CD14-positive monocyte (primary cell): ENCODE measurements at regions not wholly inside any gene's neighbourhood (a gene's known extent, or its start where the extent isn't known, plus 50 kb on each side); places are given as distances from the start of the nearest gene placed in this dataset.

Experiments used
- DNase-seq, 3 donors: peaks; one replicate each; pipeline ENCODE4 v3.0.0-alpha.2; 2011 to 2022
- H2AFZ ChIP-seq: 2 replicates; pipeline ENCODE4 v1.6.0; 2012; ENCODE audit warnings: mild to moderate bottlenecking, low read depth, low read length, inconsistent platforms; ENCODE audit not compliant: insufficient read depth, poor library complexity, severe bottlenecking
- H3K27ac ChIP-seq, 2 donors: 1 replicate in 1 of 2; 2 replicates in 1 of 2; pipeline ENCODE4 v1.5.1; 2012 to 2013; ENCODE audit warnings: low read length in 2 of 2, control low read depth in 1 of 2, inconsistent platforms in 1 of 2, low read depth in 1 of 2, mild to moderate bottlenecking in 1 of 2
- H3K27me3 ChIP-seq, 2 donors: one replicate each; pipeline versions ENCODE4 v1.6.0 to v1.6.1; 2011 to 2013; ENCODE audit warnings: low read length in 2 of 2; ENCODE audit not compliant: control insufficient read depth in 2 of 2, insufficient read depth in 2 of 2
- H3K36me3 ChIP-seq, 2 donors: replicated peaks in 1 of 2; 1 replicate in 1 of 2; 2 replicates in 1 of 2; pipeline versions ENCODE4 v1.5.1 to v1.6.1; 2012 to 2013; ENCODE audit warnings: low read length in 2 of 2, control low read depth in 1 of 2, inconsistent platforms in 1 of 2, mild to moderate bottlenecking in 1 of 2; ENCODE audit not compliant: insufficient read depth in 2 of 2, control insufficient read depth in 1 of 2
- H3K4me1 ChIP-seq, 2 donors: 1 replicate in 1 of 2; 2 replicates in 1 of 2; pipeline versions ENCODE4 v1.5.1 to v1.6.1; 2012 to 2013; ENCODE audit warnings: low read length in 2 of 2, control low read depth in 1 of 2, inconsistent platforms in 1 of 2, mild to moderate bottlenecking in 1 of 2, moderate library complexity in 1 of 2; ENCODE audit not compliant: insufficient read depth in 2 of 2, control insufficient read depth in 1 of 2
- H3K4me2 ChIP-seq: replicated peaks from 2 replicates; pipeline ENCODE3; 2012; ENCODE audit warnings: low read length, moderate library complexity, mild to moderate bottlenecking; ENCODE audit not compliant: poor library complexity, severe bottlenecking; ENCODE audit errors: extremely low read depth
- H3K4me3 ChIP-seq, 3 experiments: fragments of 200-600 bp in 1 of 3; sonication (generic) in 1 of 3; replicated peaks in 1 of 3; 1 replicate in 2 of 3; 2 replicates in 1 of 3; pipeline ENCODE4 v1.5.1; 2011 to 2013; ENCODE audit warnings: low read length in 3 of 3, mild to moderate bottlenecking in 3 of 3, control low read depth in 2 of 3, low read depth in 2 of 3, inconsistent platforms in 1 of 3, moderate library complexity in 1 of 3
- H3K79me2 ChIP-seq: 2 replicates; pipeline ENCODE4 v1.6.0; 2012; ENCODE audit warnings: mild to moderate bottlenecking, control low read depth, inconsistent platforms, low read length, moderate library complexity; ENCODE audit not compliant: insufficient read depth
- H3K9ac ChIP-seq: 2 replicates; pipeline ENCODE4 v1.6.0; 2017; ENCODE audit warnings: low read length, mild to moderate bottlenecking; ENCODE audit not compliant: insufficient read depth, poor library complexity, severe bottlenecking
- H3K9me3 ChIP-seq, 2 donors: replicated peaks in 1 of 2; 1 replicate in 1 of 2; 2 replicates in 1 of 2; pipeline versions ENCODE4 v1.5.1 to v1.6.1; 2012 to 2013; ENCODE audit warnings: low read length in 2 of 2, control low read depth in 1 of 2; ENCODE audit not compliant: control insufficient read depth in 1 of 2, insufficient read depth in 1 of 2
- H4K20me1 ChIP-seq: 2 replicates; pipeline ENCODE4 v1.6.0; 2012; ENCODE audit warnings: mild to moderate bottlenecking, low read length, control low read depth, moderate library complexity; ENCODE audit not compliant: insufficient read depth
- H3K27ac Mint-ChIP-seq, 7 donors: one replicate each; pipeline ENCODE4 v1.8.0; 2020; ENCODE audit warnings: mild to moderate bottlenecking in 7 of 7, mixed read lengths in 7 of 7, moderate library complexity in 6 of 7, inconsistent platforms in 2 of 7
- H3K27me3 Mint-ChIP-seq, 3 donors: one replicate each; pipeline ENCODE4 v1.8.0; 2021 to 2022; ENCODE audit warnings: low read depth in 3 of 3, mild to moderate bottlenecking in 3 of 3, mixed read lengths in 3 of 3, moderate library complexity in 3 of 3, inconsistent platforms in 1 of 3
- H3K36me3 Mint-ChIP-seq, 2 donors: one replicate each; pipeline ENCODE4 v1.8.0; 2020; ENCODE audit warnings: mixed read lengths in 2 of 2, inconsistent platforms in 1 of 2, mild to moderate bottlenecking in 1 of 2
- H3K4me1 Mint-ChIP-seq: one replicate; pipeline ENCODE4 v1.8.0; 2020; ENCODE audit warnings: mild to moderate bottlenecking, mixed read lengths
- H3K4me3 Mint-ChIP-seq, 2 donors: one replicate each; pipeline ENCODE4 v1.8.0; 2020; ENCODE audit warnings: mild to moderate bottlenecking in 2 of 2, mixed read lengths in 2 of 2, moderate library complexity in 1 of 2
- H3K9me3 Mint-ChIP-seq, 7 donors: one replicate each; pipeline ENCODE4 v1.8.0; 2020 to 2022; ENCODE audit warnings: mixed read lengths in 7 of 7, mild to moderate bottlenecking in 6 of 7, moderate library complexity in 6 of 7, inconsistent platforms in 2 of 7
- CTCF ChIP-seq: fragments of 200-600 bp; IDR thresholded peaks from one replicate; pipeline ENCODE4 v1.8.0; 2022; ENCODE audit warnings: antibody characterized with exemption, mild to moderate bottlenecking
- whole genome bisulfite sequencing: methylation state at CpG from one replicate; pipeline ENCODE4 v1.1.5; 2013; ENCODE audit warnings: missing lambda C conversion rate; ENCODE audit not compliant: insufficient coverage; 5-methylcytosine and 5-hydroxymethylcytosine counted together
- intact Hi-C, 2 donors: fragments of 100-400 bp; cut with micrococcal nuclease; formaldehyde crosslinking; loops; one replicate each; pipeline versions ENCODE4 v1.15.0 to v1.15.1; 2023

- no CpG with 5 or more reads among the region's 3 CpGs for WGBS
- H3K4me2 ChIP-seq, result no peak overlapping the region
- no peaks in the 10 kb centered on the region for H3K36me3 Mint-ChIP-seq
These were observed 329.7 kb upstream of the NECTIN3 start for GRCh38 chr3:110741891-110742290.

GRCh38 chr3:110743202-110743601 lies 328.4 kb upstream of the NECTIN3 start:
- TF ChIP-seq CTCF, result no peak
- Histone ChIP-seq H3K27me3 (no peaks in the 10 kb centered on the region), H2AFZ (no peak overlapping the region), H3K9me3 (no peaks in the 10 kb centered on the region), H3K4me1 (no peaks in the 10 kb centered on the region), H3K27ac (no peak overlapping the region), H4K20me1 (no peaks in the 10 kb centered on the region), H3K36me3 (no peaks in the 10 kb centered on the region), H3K4me3 (no peak overlapping the region), H3K9ac (no peak overlapping the region), H3K79me2 (no peaks in the 10 kb centered on the region), H3K4me2 (no peak overlapping the region)
- Mint-ChIP-seq H3K4me1 (no peaks in the 10 kb centered on the region), H3K36me3 (no peaks in the 10 kb centered on the region), H3K27me3 (peaks cover 0 to 2% (median 0%) of the 10 kb centered on the region in 3 donors), H3K27ac (no peak overlapping the region), H3K4me3 (no peak overlapping the region), H3K9me3 (peaks cover 0 to 4% (median 0%) of the 10 kb centered on the region in 7 donors)
- DNase-seq, result no peak
- no CpG with 5 or more reads among the region's 1 CpG for WGBS
- intact Hi-C loops, result no loop called here

More at GRCh38 chr3:110741891-110742290, 329.7 kb upstream of the NECTIN3 start:
- Histone ChIP-seq H3K79me2 (no peaks in the 10 kb centered on the region), H3K9ac (no peak overlapping the region), H3K27me3 (no peaks in the 10 kb centered on the region), H4K20me1 (no peaks in the 10 kb centered on the region), H3K36me3 (no peaks in the 10 kb centered on the region), H2AFZ (no peak overlapping the region), H3K4me1 (no peaks in the 10 kb centered on the region), H3K9me3 (no peaks in the 10 kb centered on the region), H3K4me3 (no peak overlapping the region), H3K27ac (no peak overlapping the region)
- no peak overlapping the region for H3K4me3 Mint-ChIP-seq
- TF ChIP-seq CTCF, result no peak
- no peak for DNase-seq
- no peaks in the 10 kb centered on the region for H3K4me1 Mint-ChIP-seq
- intact Hi-C loops, result no loop called here
- H3K27me3 Mint-ChIP-seq, result peaks cover 0 to 3% (median 0%) of the 10 kb centered on the region in 3 donors
- peaks cover 0 to 8% (median 2%) of the 10 kb centered on the region in 7 donors for H3K9me3 Mint-ChIP-seq
- H3K27ac Mint-ChIP-seq, result no peak overlapping the region
